SHP77 treated with DMSO at 0.1 percent for 48 hours (cell line): ENCODE measurements at regions not wholly inside any gene's neighbourhood (a gene's known extent, or its start where the extent isn't known, plus 50 kb on each side); places are given as distances from the start of the nearest gene placed in this dataset.

ENCODE experiments used
- DNase-seq: peaks from one replicate; lab custom pipeline; 2025; lab: John Stamatoyannopoulos, UW

GRCh38 chr5:164844348-164844747 lies 1338.9 kb downstream of the MAT2B start:
- DNase-seq, result no peak

GRCh38 chr5:164860896-164861295 lies 1355.5 kb downstream of the MAT2B start:
- no peak for DNase-seq

DNA sequence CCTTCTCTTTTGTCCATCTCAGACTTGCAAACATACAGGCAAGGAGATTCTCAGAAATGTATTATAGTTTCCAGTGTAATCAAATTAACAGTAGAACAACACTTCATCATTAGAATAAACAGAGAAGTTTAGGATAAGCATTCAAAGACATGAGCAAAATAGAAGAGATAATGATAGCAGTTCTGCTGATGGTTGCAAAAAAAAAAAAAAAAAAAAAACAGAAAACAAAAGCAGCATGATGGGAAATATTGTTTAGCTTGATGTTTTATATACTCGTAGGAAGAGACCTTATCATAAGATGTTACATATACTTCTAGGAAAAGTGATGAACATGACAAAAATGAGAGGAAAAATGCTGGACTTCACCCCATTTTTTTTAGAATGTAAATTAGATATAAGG lies 1356.2 kb downstream of the MAT2B start:
- no peak for DNase-seq

DNA sequence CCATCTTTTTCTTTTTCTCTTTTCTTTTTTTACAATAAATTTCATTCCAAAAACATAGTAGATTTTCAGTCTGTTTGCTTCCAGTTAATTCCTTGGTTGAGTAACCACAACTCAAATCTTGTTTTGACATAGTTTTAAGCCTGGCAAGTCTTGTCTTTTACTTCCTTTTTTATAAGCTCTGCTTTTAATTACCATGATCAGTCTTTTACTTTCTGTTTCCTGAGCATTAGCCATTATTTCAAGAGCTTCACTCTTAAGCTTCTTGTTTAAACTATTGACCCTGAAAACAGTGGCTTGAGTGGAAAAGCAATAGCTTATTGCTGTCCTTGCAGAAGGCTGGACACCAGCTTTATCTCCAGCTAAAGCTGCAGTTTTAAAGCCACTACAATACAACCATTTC lies 1363.3 kb downstream of the MAT2B start:
- no peak for DNase-seq

DNA sequence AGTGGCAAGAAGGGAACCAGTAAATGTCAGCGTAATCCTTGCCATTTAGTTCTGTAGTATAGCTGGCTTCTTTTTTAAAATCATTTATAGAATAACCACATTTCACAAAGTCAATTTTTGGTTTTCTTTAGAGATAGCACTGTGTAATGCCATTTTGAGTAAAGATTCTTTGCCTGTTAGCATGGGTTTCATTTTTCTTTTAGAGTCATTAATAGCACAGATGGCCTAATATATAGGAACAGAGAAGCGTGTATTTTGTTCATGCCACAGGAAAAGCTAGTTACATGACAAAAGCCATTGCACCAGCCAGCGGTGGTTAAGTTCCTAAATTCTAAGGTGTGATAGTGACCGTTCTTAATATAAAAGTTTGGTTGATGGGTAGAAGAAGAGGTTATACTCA lies 1363.9 kb downstream of the MAT2B start:
- no peak for DNase-seq

DNA sequence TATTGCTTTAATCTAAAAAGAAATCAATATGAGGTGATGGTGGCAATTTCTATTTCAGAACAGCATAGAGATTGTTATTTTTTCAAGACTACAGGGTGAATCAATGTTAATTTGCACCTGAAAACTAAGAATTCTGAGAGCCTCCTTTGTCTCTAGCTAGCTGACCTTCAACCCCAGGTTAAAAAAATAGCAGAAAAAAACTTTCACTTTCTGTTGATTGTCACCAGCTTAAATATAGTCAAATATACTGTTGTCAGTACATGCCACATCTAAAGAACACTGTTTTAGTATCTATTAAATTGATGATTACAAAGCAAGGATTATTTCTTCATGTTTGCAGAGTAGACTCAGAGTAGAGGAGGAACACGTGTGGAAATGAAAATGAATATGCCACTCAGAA lies 1371.4 kb downstream of the MAT2B start:
- no peak for DNase-seq

DNA sequence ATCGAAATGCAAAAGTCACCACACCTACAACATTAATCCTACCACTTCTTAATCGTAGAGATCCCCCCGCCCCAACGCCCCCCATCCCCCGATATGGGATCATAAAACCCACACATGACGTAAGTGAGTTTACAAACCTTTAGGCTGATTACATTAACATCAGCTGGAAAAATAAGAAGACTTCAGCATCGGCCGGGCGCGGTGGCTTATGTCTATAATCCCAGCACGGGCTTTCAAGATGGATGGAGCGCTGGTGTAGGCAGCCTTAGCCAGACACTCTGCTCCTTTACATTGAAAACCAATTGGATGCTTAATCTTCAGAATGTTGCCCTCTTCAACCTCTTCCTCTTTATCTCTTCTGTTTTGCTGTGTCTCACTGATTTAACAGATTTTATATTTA lies 1376.0 kb downstream of the MAT2B start:
- DNase-seq, result no peak

- no peak for DNase-seq
Measured at GRCh38 chr5:164885179-164885578, 1379.8 kb downstream of the MAT2B start.

GRCh38 chr5:164893071-164893470 lies 1387.7 kb downstream of the MAT2B start:
- no peak for DNase-seq

DNA sequence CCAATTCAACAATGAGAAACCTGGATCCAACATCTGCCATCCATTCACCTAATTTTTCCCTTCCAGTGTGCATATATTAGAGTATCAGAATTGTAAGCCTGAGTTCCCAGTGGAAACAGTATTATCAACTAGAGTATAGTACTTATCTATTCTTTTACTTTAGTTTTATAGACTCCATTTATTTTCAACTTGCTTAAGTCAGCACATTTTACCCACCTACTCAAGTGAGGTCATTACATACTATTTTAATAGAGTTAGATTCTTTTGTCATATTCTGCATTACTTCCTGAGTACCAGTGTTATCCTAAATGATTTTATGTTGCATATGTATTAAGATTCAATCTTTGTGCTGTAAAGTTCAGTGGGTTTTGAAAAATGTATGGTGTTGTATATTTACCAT lies 1393.3 kb downstream of the MAT2B start:
- DNase-seq, result no peak

DNA sequence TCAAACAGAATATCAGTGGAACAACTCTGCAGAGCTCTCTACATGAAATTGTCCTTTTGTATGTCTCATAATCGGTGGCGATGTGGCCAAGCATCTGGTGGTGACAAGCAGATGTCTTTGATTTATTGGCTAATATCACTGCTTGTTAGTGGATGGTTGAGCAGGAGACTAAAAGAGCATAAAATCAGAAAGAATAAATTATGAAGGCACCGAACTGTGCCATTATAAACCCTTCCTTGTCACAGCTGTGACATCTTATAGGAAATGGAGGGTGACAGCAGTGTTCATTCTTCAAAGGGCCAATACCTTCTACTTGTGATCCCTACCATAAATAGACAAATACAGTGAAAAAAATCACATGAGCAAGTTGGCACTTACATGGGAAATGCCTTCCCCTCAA lies 1404.3 kb downstream of the MAT2B start:
- no peak for DNase-seq

- no peak for DNase-seq
Measured at GRCh38 chr5:164921722-164922121, 1416.3 kb downstream of the MAT2B start.

DNA sequence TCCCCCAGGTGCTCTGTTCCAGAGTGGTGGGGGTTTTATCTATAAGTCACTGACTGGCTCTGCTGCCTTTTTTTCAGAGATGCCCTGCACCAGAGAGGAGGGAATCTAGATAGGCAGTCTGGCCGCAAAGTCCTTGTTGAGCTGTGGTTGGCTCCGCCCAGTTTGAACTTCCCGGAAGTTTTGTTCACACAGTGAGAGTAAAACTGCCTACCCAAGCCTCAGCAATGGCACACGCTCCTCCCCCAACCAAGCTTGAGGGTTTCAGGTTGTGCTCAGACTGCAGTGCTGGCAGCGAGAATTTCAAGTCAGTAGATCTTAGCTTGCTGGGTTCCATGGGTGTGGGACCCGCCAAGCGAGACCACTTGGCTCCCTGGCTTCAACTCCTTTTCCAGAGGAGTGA lies 1428.6 kb downstream of the MAT2B start:
- no peak for DNase-seq

- DNase-seq, result no peak
Measured at GRCh38 chr5:164934561-164934960, 1429.1 kb downstream of the MAT2B start.

DNA sequence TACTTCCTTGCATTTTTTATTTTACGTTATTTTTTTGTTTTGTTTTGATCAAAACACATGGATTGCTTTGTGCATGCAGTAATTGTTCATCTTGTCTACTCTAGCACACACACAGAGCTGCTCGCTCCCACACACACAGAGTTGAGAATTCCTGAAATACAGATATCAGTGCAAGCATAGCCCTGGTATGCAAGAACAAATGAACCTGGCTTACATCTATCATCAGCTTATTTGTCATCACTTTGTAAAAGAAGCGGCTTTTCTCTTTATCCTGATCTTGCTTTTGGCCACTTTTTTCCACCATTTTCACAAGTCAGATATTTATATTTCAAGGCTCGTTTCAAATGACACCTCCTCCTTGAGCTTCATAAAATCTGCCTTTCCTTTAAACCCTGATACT lies 1435.7 kb downstream of the MAT2B start:
- no peak for DNase-seq

DNA sequence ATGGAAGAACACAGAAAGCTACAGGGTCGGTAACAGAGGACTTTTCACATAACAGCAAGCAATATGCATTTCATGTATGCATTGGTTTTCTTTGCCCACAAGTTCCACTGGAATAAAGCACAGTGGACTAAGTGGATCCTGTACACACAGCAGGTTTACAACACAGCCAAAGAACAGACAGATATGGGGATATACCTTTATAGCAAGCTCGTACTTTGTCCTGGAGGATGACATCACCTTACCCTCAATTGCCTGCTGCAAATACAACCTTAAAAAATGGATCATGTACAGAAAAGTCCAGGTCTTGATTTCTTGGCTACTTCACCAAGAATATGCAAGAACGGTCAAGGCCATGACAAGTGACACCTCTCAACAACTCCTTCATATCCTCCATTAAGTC lies 1445.5 kb downstream of the MAT2B start:
- DNase-seq, result no peak

GRCh38 chr5:164951570-164951969 lies 1446.2 kb downstream of the MAT2B start:
- no peak for DNase-seq

DNA sequence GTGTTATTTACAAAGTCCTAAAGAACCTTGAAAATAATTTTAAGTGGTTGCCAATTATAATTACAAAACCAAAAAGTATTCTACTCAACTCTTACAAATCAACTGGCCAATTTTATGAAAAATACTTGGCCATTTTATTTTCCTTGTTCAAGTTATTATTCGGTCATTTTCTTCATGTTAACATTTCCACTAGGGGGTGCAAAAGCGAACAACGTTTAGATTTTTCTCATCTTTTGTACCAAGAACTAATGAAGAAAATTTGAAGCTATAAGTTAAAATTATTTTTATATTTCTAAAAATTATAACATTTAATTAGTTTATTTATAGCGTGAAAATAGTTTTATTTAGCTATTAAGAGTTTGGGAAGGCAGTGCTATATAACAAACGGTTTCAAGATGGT lies 1453.3 kb downstream of the MAT2B start:
- DNase-seq, result no peak

DNA sequence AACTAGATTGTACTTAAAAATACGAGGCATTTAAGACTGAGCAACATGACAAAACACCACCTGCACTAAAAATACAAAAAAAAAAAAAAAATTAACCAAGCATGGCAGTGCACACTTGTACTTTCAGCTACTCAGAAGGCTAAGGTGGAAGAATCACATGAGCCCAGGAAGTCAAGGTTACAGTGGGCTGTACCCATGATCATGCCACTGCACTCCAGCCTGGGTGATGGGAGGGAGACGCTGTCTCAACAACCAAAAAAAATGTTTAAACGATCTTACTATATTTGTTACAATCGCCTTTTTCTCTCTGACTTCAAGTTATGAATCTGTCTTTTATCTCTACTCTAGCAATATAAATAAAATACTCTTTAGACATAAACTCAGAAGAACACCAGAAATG lies 1454.3 kb downstream of the MAT2B start:
- DNase-seq, result no peak

- DNase-seq, result no peak
Measured at GRCh38 chr5:164962329-164962961, 1457.0 kb downstream of the MAT2B start.

GRCh38 chr5:164966611-164967010 lies 1461.2 kb downstream of the MAT2B start:
- DNase-seq, result no peak

DNA sequence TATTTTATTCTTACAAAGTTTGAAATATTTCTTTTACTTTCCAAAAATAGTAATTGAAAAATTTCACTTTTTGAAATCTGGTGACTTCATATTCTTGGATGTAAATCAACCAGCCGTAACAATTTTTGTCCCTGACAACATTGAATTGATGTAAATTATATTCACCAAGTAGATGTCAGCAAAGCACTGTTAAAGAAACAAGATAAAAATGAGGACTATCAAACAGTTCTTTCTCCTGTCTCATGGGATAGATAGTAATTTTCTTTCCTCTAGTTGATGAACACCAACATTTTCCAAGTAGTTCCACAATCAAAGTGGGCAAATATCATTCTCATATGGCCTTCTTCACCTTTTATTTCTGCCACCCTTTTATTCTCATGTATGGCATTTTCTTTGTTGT lies 1461.9 kb downstream of the MAT2B start:
- DNase-seq, result no peak

- DNase-seq, result no peak
Measured at GRCh38 chr5:164972973-164973372, 1467.6 kb downstream of the MAT2B start.

DNA sequence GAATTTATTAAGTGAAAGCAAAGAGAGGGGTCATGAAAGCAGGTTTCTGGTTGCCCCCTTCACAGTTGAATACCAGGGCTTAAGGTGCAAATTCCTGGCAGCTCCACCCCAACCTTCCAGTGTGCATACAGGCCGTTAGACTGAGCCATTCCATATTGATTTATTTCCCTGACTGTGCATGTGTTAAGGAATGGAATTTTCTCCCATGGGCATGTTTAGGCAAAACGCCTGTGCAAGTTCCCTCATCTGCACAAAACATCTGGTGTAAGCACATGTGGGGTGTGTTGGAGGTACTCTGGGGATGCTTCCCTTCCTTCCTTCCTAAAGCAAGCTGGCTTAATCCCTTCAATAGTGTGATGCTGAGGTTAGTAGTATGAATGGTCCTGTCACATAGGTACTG lies 1470.6 kb downstream of the MAT2B start:
- no peak for DNase-seq

DNA sequence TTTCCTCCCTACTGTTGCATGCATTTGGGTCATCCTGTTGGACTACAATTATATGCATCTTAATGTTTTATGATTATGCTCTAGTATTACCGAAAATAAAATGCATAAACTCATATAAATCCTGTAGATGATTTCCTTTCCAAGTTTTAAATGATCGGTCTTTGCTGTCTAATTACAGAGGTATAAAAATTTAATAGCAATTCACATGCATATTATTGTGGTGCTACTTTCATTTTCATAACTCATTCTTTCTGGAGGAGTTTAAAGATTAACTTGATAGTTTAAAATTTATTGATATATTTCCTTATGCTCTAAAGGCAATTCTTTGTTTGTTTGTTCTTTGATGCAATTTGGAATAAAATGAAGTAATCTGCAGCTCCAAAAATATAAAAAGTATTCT lies 1475.1 kb downstream of the MAT2B start:
- DNase-seq, result no peak
